ENCODE measurements at regions not wholly inside any gene's neighbourhood (a gene's known extent, or its start where the extent isn't known, plus 50 kb on each side); places are given as distances from the start of the nearest gene placed in this dataset.

GRCh38 chr5:173730632-173731298 lies 114.3 kb upstream of the BOD1 start:
- Histone ChIP-seq H4K20me1 (ENCODE audit: control insufficient read depth, insufficient read depth, insufficient read length) (no peaks in the 10 kb centered on the region), H2AK5ac (ENCODE audit: insufficient read length, low read length) (no peak overlapping the region), H2BK15ac (ENCODE audit: low read depth, low read length) (no peak overlapping the region), H3K27me3 (ENCODE audit: insufficient read depth, low read length) (no peaks in the 10 kb centered on the region), H3K4ac (ENCODE audit: low read depth, low read length) (no peak overlapping the region), H4K8ac (replicated peaks; ENCODE audit: insufficient read length, low read depth, low read length) (no peak overlapping the region), H3K9ac (ENCODE audit: extremely low read depth, insufficient read length, low read length) (no peak overlapping the region), H2AFZ (ENCODE audit: low read length) (no peak overlapping the region), H4K91ac (ENCODE audit: insufficient read length, low read depth, low read length) (no peak overlapping the region), H4K5ac (ENCODE audit: insufficient read length, low read depth, low read length) (no peak overlapping the region), H3K79me1 (ENCODE audit: insufficient read depth, low read depth, low read length, poor library complexity, severe bottlenecking) (no peaks in the 10 kb centered on the region), H3K56ac (ENCODE audit: insufficient read length, low read depth, low read length) (no peak overlapping the region), H3K23ac (ENCODE audit: insufficient read length, low read depth, low read length) (no peak overlapping the region), H3K9me3 (ENCODE audit: control insufficient read depth, low read depth, low read length) (no peaks in the 10 kb centered on the region), H2BK12ac (ENCODE audit: insufficient read length, low read depth, low read length) (no peak overlapping the region), H3K4me2 (ENCODE audit: insufficient read depth, insufficient read length, low read length) (no peak overlapping the region), H3K14ac (ENCODE audit: insufficient read depth, low read length) (no peak overlapping the region), H3K4me1 (ENCODE audit: insufficient read depth, low read length) (no peaks in the 10 kb centered on the region; the same call in 1 of the 2 replicates), H3K79me2 (ENCODE audit: insufficient read depth, low read length) (no peaks in the 10 kb centered on the region), H3K23me2 (ENCODE audit: insufficient read length, low read depth, low read length, poor library complexity, severe bottlenecking) (no peaks in the 10 kb centered on the region), H3K18ac (ENCODE audit: insufficient read length, low read depth, low read length) (no peak overlapping the region), H3T11ph (ENCODE audit: low read length) (no peak overlapping the region), H2BK120ac (ENCODE audit: low read depth, low read length, poor library complexity, severe bottlenecking) (no peak overlapping the region), H2BK5ac (ENCODE audit: insufficient read length, low read length) (no peak overlapping the region), H2BK20ac (ENCODE audit: low read depth, low read length, poor library complexity, severe bottlenecking) (no peak overlapping the region), H3K27ac (ENCODE audit: insufficient read length, low read depth, low read length) (no peak overlapping the region)
- Mint-ChIP-seq H3K36me3 (ENCODE audit: insufficient read depth in 1 of 3, low read depth in 3 of 3) (peaks cover 9 to 12% (median 10%) of the 10 kb centered on the region in 3 experiments), H3K9me3 (peaks cover 3% of the 10 kb centered on the region in 2 experiments; a peak in 3 of 5 replicates), H3K27me3 (ENCODE audit: low read depth) (no peaks in the 10 kb centered on the region), H3K4me1 (peaks cover 20 to 25% of the 10 kb centered on the region in 2 experiments), H3K4me3 (no peak overlapping the region), H3K27ac (peak overlapping the region in 1 of 3 experiments; percentile 2; a peak in 1 of 7 replicates)
- TF ChIP-seq CTCF (conservative IDR thresholded peaks at IDR 0.05), result no peak
- no CpG with 5 or more reads among the region's 14 CpGs for WGBS (ENCODE audit: extremely low coverage, insufficient read length, low lambda C conversion rate)
- DNase-seq, result no peak

Measured in H9 (cell line).